D721Med (cell line): ENCODE measurements at regions not wholly inside any gene's neighbourhood (a gene's known extent, or its start where the extent isn't known, plus 50 kb on each side); places are given as distances from the start of the nearest gene placed in this dataset.

Experiments used
- DNase-seq: peaks from one replicate; pipeline ENCODE4 v3.0.0; 2011; ENCODE audit warnings: low spot score; ENCODE audit not compliant: insufficient read length
- FAIRE-seq: peaks from 2 replicates; lab custom pipeline; 2011; peaks lifted over from hg19 to GRCh38; lab: Jason Lieb, UNC
- TF ChIP-seq, protein P1 (sequence below): IDR thresholded peaks from 2 replicates; pipeline ENCODE4 v1.5.1; 2012; ENCODE audit warnings: mild to moderate bottlenecking, control low read depth; ENCODE audit not compliant: insufficient read depth; ENCODE audit errors: missing control alignments

GRCh38 chr19:28514166-28514565, 698.8 kb downstream of the UQCRFS1 start:
- DNase-seq: no peak
- TF ChIP-seq, protein P1, sequence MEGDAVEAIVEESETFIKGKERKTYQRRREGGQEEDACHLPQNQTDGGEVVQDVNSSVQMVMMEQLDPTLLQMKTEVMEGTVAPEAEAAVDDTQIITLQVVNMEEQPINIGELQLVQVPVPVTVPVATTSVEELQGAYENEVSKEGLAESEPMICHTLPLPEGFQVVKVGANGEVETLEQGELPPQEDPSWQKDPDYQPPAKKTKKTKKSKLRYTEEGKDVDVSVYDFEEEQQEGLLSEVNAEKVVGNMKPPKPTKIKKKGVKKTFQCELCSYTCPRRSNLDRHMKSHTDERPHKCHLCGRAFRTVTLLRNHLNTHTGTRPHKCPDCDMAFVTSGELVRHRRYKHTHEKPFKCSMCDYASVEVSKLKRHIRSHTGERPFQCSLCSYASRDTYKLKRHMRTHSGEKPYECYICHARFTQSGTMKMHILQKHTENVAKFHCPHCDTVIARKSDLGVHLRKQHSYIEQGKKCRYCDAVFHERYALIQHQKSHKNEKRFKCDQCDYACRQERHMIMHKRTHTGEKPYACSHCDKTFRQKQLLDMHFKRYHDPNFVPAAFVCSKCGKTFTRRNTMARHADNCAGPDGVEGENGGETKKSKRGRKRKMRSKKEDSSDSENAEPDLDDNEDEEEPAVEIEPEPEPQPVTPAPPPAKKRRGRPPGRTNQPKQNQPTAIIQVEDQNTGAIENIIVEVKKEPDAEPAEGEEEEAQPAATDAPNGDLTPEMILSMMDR: no peak
- no peak for FAIRE-seq

DNA sequence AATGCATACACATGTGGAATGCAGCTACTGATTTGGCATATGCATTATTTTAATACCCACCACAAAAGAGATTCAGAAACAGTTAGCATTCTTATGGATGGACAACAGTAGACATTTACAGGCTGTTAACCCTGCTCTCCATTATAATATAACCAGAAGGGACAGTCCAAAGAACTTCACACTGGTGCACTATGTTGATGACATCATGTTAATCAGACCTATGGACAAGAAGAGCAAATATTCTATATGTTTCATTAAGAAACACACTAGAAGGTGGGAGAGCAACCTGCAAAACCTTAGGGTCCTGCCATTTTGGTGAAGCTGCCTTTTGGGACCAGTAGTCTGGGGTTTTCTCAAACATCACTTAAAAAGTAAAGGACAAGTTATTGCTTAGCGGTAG, 701.3 kb downstream of the UQCRFS1 start:
- TF ChIP-seq, protein P1: no peak
- DNase-seq (no peak), FAIRE-seq (no peak)

- FAIRE-seq: no peak
- DNase-seq: no peak
- TF ChIP-seq, protein P1: no peak
These were observed 703.7 kb downstream of the UQCRFS1 start for GRCh38 chr19:28509079-28509895.

DNA sequence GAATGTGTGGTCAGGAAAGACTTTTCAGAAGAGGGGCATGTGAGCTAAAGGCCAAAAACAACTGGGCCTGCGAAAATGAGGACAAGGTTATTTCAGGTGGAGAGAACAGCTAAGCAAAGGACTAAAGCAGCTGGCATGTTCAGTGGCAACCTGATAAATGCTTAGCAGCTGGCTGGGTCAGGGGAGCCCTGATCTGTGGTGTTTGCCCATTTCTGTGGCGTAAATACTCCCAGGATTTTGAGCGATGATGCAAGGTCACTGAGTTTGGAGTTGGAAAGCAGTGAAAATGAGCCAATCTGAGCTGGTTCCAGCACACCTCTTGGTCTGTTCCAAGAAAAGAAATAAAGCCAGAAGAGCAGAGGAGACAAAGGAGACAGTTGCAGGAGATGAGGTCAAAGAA, 704.3 kb downstream of the UQCRFS1 start:
- TF ChIP-seq, protein P1: no peak
- FAIRE-seq: no peak

DNA sequence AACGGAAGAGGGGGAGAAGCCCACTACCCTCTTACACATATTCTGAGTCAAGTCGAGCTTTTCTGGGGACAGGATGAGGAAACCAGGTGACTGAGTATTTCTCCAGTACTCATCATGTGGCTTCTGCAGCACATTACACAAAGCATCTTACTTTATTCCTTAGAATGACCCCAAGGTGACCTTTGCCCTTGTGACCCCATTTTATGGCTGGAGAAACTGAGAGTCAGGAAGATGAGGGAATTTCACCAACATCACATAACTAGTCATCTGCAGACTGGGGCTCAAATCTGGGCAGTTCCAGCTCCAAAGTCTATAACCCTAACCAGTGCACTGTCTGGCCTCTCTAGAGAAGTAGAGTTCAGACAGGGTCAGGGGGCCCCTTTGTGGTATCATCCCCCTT, 707.0 kb downstream of the UQCRFS1 start:
- no peak for DNase-seq
- no peak for FAIRE-seq
- TF ChIP-seq, protein P1: no peak

More for the DNA sequence above, 704.3 kb downstream of the UQCRFS1 start:
- no peak for DNase-seq

- DNase-seq (no peak), FAIRE-seq (no peak)
- TF ChIP-seq, protein P1: no peak
These were observed 707.8 kb downstream of the UQCRFS1 start for GRCh38 chr19:28505134-28505533.

DNA sequence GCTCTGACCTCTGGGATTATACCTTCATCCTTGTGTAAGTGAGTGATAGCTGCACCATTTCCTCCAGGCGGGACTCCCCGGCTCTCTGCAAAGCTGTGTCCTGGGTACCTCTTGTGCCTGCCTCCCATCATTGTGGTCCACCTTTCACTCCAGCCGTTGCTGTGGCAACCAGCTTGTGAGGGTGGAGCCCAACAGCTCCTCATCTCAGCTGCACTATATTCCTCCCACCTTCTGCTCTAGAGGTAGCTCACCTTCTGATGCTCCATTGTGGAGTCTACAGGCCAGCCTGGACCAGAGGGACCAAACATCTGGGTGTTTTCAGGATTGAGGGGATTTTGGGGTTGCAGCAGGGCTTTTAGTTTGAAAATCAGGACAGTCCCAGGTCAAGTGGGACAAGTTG, 708.2 kb downstream of the UQCRFS1 start:
- DNase-seq (no peak), FAIRE-seq (no peak)
- TF ChIP-seq, protein P1: no peak
